DND-41 (cell line): ENCODE measurements at regions not wholly inside any gene's neighbourhood (a gene's known extent, or its start where the extent isn't known, plus 50 kb on each side); places are given as distances from the start of the nearest gene placed in this dataset.

Source experiments
- ATAC-seq: fragments of 200-7000 bp; cut with Tn5 transposase; 3 replicates; pipeline ENCODE4 v1.9.1; 2021; ENCODE audit warnings: low read depth; ENCODE audit not compliant: insufficient read depth
- DNase-seq: peaks from one replicate; pipeline ENCODE4 v3.0.0-alpha.2; 2020
- H2AFZ ChIP-seq: 2 replicates; pipeline ENCODE4 v1.6.0; 2012; ENCODE audit warnings: low read depth, low read length
- H3K27ac ChIP-seq: 2 replicates; pipeline ENCODE4 v1.5.1; 2012; ENCODE audit warnings: low read length, inconsistent platforms
- H3K27me3 ChIP-seq: fragments of 200-600 bp; sonication (generic); 2 replicates; pipeline ENCODE4 v1.6.0; 2012; ENCODE audit warnings: low read length, mild to moderate bottlenecking, inconsistent platforms; ENCODE audit not compliant: insufficient read depth, poor library complexity
- H3K36me3 ChIP-seq: 2 replicates; pipeline ENCODE4 v1.5.1; 2012; ENCODE audit warnings: low read length, inconsistent platforms; ENCODE audit not compliant: insufficient read depth
- H3K4me1 ChIP-seq: 2 replicates; pipeline ENCODE4 v1.5.1; 2012; ENCODE audit warnings: mild to moderate bottlenecking, low read length; ENCODE audit not compliant: insufficient read depth
- H3K4me2 ChIP-seq: 2 replicates; pipeline ENCODE4 v1.6.0; 2012; ENCODE audit warnings: mild to moderate bottlenecking, moderate library complexity, low read length, inconsistent platforms; ENCODE audit not compliant: insufficient read depth
- H3K4me3 ChIP-seq, 2 experiments: fragments of 200-600 bp in 1 of 2; shearing (Covaris generic) in 1 of 2; 2 replicates each; pipeline ENCODE4 v1.5.1; 2012 to 2016; ENCODE audit warnings: inconsistent platforms in 2 of 2, low read length in 2 of 2, mild to moderate bottlenecking in 2 of 2, low read depth in 1 of 2, moderate library complexity in 1 of 2
- H3K79me2 ChIP-seq: 2 replicates; pipeline ENCODE4 v1.6.0; 2012; ENCODE audit warnings: low read length, inconsistent platforms; ENCODE audit not compliant: insufficient read depth
- H3K9ac ChIP-seq: 2 replicates; pipeline ENCODE4 v1.6.0; 2012; ENCODE audit warnings: low read depth, mild to moderate bottlenecking, inconsistent platforms, low read length, moderate library complexity
- H3K9me3 ChIP-seq: 2 replicates; pipeline ENCODE4 v1.5.1; 2012; ENCODE audit warnings: low read length, moderate library complexity, mild to moderate bottlenecking, inconsistent platforms; ENCODE audit not compliant: insufficient read depth, severe bottlenecking
- H4K20me1 ChIP-seq: 2 replicates; pipeline ENCODE4 v1.6.0; 2012; ENCODE audit warnings: low read length; ENCODE audit not compliant: insufficient read depth
- EZH2 ChIP-seq: IDR thresholded peaks from 3 replicates; pipeline ENCODE4 v1.6.1; 2012; ENCODE audit warnings: borderline replicate concordance, low read depth, mild to moderate bottlenecking, moderate library complexity, low read length, inconsistent platforms; ENCODE audit not compliant: severe bottlenecking
- TF ChIP-seq, protein P1 (sequence below): IDR thresholded peaks from 2 replicates; pipeline ENCODE4 v1.5.1; 2012; ENCODE audit warnings: borderline replicate concordance, low read length, moderate library complexity, mild to moderate bottlenecking; ENCODE audit not compliant: poor library complexity, severe bottlenecking; ENCODE audit errors: extremely low read depth

DNA sequence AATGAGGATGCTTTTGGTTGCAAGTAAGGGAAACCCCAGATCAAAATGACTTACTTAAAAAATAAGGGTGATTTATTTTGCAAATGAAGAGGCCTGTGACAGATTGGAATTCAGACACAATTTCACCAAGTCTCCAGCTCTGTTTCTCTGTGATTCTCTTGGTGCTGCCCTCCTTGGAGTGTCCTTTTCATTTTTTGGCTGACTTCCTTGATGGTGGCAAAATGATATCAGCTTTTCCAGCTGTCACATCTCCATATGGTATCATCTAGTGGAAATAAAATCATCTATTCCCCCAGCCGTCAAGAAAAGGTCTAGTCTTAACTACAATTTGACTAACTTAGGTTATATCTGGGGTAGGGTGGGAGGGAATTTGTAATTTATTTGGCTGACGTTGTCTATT lies 68.5 kb upstream of the SLC25A26 start:
- Histone ChIP-seq H4K20me1 (no peaks in the 10 kb centered on the region), H3K27ac (no peak overlapping the region), H3K9me3 (no peaks in the 10 kb centered on the region), H3K9ac (no peak overlapping the region), H3K27me3 (peaks cover 3% of the 10 kb centered on the region), H3K4me1 (no peaks in the 10 kb centered on the region), H3K4me2 (no peak overlapping the region), H3K79me2 (no peaks in the 10 kb centered on the region), H2AFZ (no peak overlapping the region), H3K36me3 (no peaks in the 10 kb centered on the region), H3K4me3 (no peak overlapping the region)
- DNase-seq (no peak), ATAC-seq (no peak)
- no peak for TF ChIP-seq EZH2

DNA sequence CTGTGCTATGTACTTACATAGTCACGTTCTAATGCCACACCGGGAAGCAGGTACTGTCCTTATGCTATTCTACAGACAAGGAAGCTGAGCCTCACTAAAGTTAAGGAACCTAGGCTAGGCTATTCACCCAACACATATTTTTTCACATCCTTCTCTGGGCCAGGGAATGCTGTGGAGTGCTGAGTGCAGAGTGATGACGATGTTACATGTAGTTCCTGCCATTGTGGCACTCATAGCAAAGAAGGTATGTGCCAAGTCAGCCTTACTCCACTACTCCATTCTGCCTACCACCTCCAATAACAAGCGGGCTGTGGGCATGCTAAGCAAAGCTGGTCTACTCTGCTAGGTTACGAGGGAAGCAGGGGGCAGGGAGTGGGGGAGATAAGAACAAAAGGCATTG lies 69.8 kb upstream of the SLC25A26 start:
- no peak for DNase-seq
- no peak overlapping the region for H3K9ac ChIP-seq
- H2AFZ ChIP-seq, result no peak overlapping the region
- no peaks in the 10 kb centered on the region for H3K9me3 ChIP-seq
- no peaks in the 10 kb centered on the region for H3K4me1 ChIP-seq
- H3K4me3 ChIP-seq, result no peak overlapping the region
- H3K36me3 ChIP-seq, result no peaks in the 10 kb centered on the region
- H4K20me1 ChIP-seq, result no peaks in the 10 kb centered on the region
- no peak overlapping the region for H3K27ac ChIP-seq
- no peaks in the 10 kb centered on the region for H3K27me3 ChIP-seq
- ATAC-seq, result no peak
- H3K4me2 ChIP-seq, result no peak overlapping the region
- no peak for TF ChIP-seq EZH2
- TF ChIP-seq, protein P1, sequence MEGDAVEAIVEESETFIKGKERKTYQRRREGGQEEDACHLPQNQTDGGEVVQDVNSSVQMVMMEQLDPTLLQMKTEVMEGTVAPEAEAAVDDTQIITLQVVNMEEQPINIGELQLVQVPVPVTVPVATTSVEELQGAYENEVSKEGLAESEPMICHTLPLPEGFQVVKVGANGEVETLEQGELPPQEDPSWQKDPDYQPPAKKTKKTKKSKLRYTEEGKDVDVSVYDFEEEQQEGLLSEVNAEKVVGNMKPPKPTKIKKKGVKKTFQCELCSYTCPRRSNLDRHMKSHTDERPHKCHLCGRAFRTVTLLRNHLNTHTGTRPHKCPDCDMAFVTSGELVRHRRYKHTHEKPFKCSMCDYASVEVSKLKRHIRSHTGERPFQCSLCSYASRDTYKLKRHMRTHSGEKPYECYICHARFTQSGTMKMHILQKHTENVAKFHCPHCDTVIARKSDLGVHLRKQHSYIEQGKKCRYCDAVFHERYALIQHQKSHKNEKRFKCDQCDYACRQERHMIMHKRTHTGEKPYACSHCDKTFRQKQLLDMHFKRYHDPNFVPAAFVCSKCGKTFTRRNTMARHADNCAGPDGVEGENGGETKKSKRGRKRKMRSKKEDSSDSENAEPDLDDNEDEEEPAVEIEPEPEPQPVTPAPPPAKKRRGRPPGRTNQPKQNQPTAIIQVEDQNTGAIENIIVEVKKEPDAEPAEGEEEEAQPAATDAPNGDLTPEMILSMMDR, result no peak
- no peaks in the 10 kb centered on the region for H3K79me2 ChIP-seq

DNA sequence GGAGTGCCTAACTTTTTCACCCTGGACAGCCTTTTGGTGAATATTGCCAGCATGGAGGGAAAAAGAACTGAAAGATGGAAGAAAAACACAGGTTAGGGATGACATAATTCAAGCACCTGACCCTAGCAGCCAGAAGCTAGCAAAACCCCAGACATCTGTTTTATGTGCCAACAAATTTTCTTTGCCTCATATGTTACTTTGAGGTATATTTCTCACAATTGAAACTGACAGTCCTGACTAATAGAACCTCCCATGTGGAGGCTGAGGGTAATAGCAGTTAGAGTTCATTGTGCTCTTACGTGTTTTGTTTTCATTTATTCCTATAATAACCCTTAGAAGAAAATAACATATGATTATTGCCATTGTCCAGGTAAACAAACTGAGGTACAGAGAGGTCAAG lies 71.5 kb upstream of the SLC25A26 start:
- no peaks in the 10 kb centered on the region for H3K36me3 ChIP-seq
- H3K27me3 ChIP-seq, result no peaks in the 10 kb centered on the region
- no peaks in the 10 kb centered on the region for H4K20me1 ChIP-seq
- H3K79me2 ChIP-seq, result no peaks in the 10 kb centered on the region
- H2AFZ ChIP-seq, result no peak overlapping the region
- H3K9ac ChIP-seq, result no peak overlapping the region
- H3K4me1 ChIP-seq, result no peaks in the 10 kb centered on the region
- no peaks in the 10 kb centered on the region for H3K9me3 ChIP-seq
- no peak for TF ChIP-seq EZH2
- TF ChIP-seq, protein P1, result no peak
- DNase-seq (no peak), ATAC-seq (no peak)
- H3K4me3 ChIP-seq, result no peak overlapping the region
- H3K27ac ChIP-seq, result no peak overlapping the region
- H3K4me2 ChIP-seq, result no peak overlapping the region

DNA sequence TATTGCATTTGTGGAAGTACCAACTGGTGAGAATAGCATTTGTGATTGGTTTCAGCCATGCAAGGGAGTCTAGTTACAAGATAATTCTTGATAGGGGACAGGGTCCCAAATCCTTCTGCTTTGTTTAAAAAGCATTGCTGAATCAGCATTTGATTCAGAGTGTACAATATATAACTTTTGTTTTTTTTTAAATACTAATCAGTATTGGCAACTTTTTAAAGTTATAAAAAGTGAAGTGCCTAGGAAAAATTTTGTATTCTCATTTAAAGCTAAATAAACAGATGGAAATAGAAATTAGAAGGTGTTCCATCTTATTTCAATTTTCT lies 75.4 kb upstream of the SLC25A26 start:
- H3K4me3 ChIP-seq, result no peak overlapping the region
- H3K9me3 ChIP-seq, result no peaks in the 10 kb centered on the region
- no peaks in the 10 kb centered on the region for H4K20me1 ChIP-seq
- no peak overlapping the region for H3K27ac ChIP-seq
- DNase-seq, result no peak
- TF ChIP-seq, protein P1, result no peak
- no peak for TF ChIP-seq EZH2
- no peak overlapping the region for H3K4me2 ChIP-seq
- H3K79me2 ChIP-seq, result no peaks in the 10 kb centered on the region
- no peaks in the 10 kb centered on the region for H3K36me3 ChIP-seq
- ATAC-seq, result no peak
- no peak overlapping the region for H2AFZ ChIP-seq
- no peak overlapping the region for H3K9ac ChIP-seq
- no peaks in the 10 kb centered on the region for H3K27me3 ChIP-seq
- no peaks in the 10 kb centered on the region for H3K4me1 ChIP-seq
